Gastrocnemius medialis (tissue), 4 donors: ENCODE measurements at regions not wholly inside any gene's neighbourhood (a gene's known extent, or its start where the extent isn't known, plus 50 kb on each side); places are given as distances from the start of the nearest gene placed in this dataset.

Experiments used
- ATAC-seq, 2 donors: fragments of 150-250 bp; one replicate each; pipeline ENCODE4 v1.9.1; 2016
- DNase-seq, 2 donors: peaks; one replicate each; pipeline ENCODE4 v3.0.0-alpha.2; 2019
- H3K27ac ChIP-seq, 4 donors: fragments of 200-600 bp; sonication (generic); 1 replicate in 1 of 4; 2 replicates in 3 of 4; pipeline ENCODE4 v1.5.1; 2016 to 2018; ENCODE audit warnings: mild to moderate bottlenecking in 2 of 4, moderate library complexity in 1 of 4
- H3K27me3 ChIP-seq, 3 donors: fragments of 200-600 bp; sonication (generic) in 2 of 3; 1 replicate in 1 of 3; 2 replicates in 2 of 3; pipeline versions ENCODE4 v1.5.1 to v1.6.0; 2016 to 2019; ENCODE audit warnings: mild to moderate bottlenecking in 1 of 3, moderate library complexity in 1 of 3
- H3K36me3 ChIP-seq, 2 donors: fragments of 200-600 bp; sonication (generic) in 1 of 2; one replicate each; pipeline ENCODE4 v1.5.1; 2017 to 2018
- H3K4me1 ChIP-seq, 2 donors: fragments of 200-600 bp; sonication (generic) in 1 of 2; one replicate each; pipeline ENCODE4 v1.5.1; 2016 to 2017; ENCODE audit warnings: mild to moderate bottlenecking in 2 of 2
- H3K4me3 ChIP-seq, 4 donors: fragments of 200-600 bp; sonication (generic) in 3 of 4; 1 replicate in 1 of 4; 2 replicates in 3 of 4; pipeline ENCODE4 v1.5.1; 2016 to 2019; ENCODE audit warnings: mild to moderate bottlenecking in 2 of 4
- H3K9me3 ChIP-seq, 3 donors: fragments of 200-600 bp; sonication (generic) in 2 of 3; 1 replicate in 1 of 3; 2 replicates in 2 of 3; pipeline ENCODE4 v1.5.1; 2016 to 2019
- POLR2A ChIP-seq, 2 donors: fragments of 450-650 bp; IDR thresholded peaks; one replicate each; pipeline ENCODE4 v1.6.1; 2017; ENCODE audit warnings: antibody characterized with exemption in 2 of 2, mild to moderate bottlenecking in 2 of 2, moderate library complexity in 2 of 2
- in situ Hi-C, 4 donors: fragments of 200-750 bp; cut with MboI; loops; one replicate each; pipeline versions ENCODE4 v1.15.0 to v1.8.0; 2017; ENCODE audit warnings: low sequenced_read_pairs in 4 of 4
- intact Hi-C: fragments of 100-400 bp; cut with DNase I; formaldehyde crosslinking; loops from one replicate; pipeline ENCODE4 v1.15.1; 2023; ENCODE audit warnings: low total_unique reads
- TF ChIP-seq, protein P1 (sequence below), 5 experiments: fragments of 450-650 bp in 3 of 5; fragments of 200-600 bp in 2 of 5; sonication (generic) in 2 of 5; IDR thresholded peaks in 4 of 5; conservative IDR thresholded peaks in 1 of 5; 1 replicate in 4 of 5; 2 replicates in 1 of 5; pipeline ENCODE4 v1.5.1; 2016 to 2019; ENCODE audit warnings: antibody characterized with exemption in 5 of 5, mild to moderate bottlenecking in 3 of 5, moderate library complexity in 3 of 5

GRCh38 chr16:64440005-64440404, 681.9 kb downstream of the CDH11 start:
- intact Hi-C loops, result no loop called here
- H3K4me3 ChIP-seq, result no peak overlapping the region
- no peak for TF ChIP-seq POLR2A (IDR thresholded peaks at IDR 0.05)
- TF ChIP-seq, protein P1, sequence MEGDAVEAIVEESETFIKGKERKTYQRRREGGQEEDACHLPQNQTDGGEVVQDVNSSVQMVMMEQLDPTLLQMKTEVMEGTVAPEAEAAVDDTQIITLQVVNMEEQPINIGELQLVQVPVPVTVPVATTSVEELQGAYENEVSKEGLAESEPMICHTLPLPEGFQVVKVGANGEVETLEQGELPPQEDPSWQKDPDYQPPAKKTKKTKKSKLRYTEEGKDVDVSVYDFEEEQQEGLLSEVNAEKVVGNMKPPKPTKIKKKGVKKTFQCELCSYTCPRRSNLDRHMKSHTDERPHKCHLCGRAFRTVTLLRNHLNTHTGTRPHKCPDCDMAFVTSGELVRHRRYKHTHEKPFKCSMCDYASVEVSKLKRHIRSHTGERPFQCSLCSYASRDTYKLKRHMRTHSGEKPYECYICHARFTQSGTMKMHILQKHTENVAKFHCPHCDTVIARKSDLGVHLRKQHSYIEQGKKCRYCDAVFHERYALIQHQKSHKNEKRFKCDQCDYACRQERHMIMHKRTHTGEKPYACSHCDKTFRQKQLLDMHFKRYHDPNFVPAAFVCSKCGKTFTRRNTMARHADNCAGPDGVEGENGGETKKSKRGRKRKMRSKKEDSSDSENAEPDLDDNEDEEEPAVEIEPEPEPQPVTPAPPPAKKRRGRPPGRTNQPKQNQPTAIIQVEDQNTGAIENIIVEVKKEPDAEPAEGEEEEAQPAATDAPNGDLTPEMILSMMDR (IDR thresholded peaks at IDR 0.05 in 4 of 5, conservative IDR thresholded peaks at IDR 0.05 in 1 of 5), result no peak
- ATAC-seq (peak in 1 of 2 donors; percentile 27), DNase-seq (no peak)
- in situ Hi-C loops, result no loop called here
- H3K27ac ChIP-seq, result no peak overlapping the region
- peaks cover 4 to 5% of the 10 kb centered on the region in 2 donors for H3K4me1 ChIP-seq
- no peaks in the 10 kb centered on the region for H3K9me3 ChIP-seq
- H3K36me3 ChIP-seq, result no peaks in the 10 kb centered on the region
- H3K27me3 ChIP-seq, result no peaks in the 10 kb centered on the region

- peaks cover 4 to 5% of the 10 kb centered on the region in 2 donors for H3K4me1 ChIP-seq
- no peaks in the 10 kb centered on the region for H3K9me3 ChIP-seq
- no peaks in the 10 kb centered on the region for H3K36me3 ChIP-seq
- no peak for DNase-seq
- no peak overlapping the region for H3K4me3 ChIP-seq
- no peak overlapping the region for H3K27ac ChIP-seq
- intact Hi-C loops (no loop called here), in situ Hi-C loops (no loop called here)
- TF ChIP-seq, protein P1 (IDR thresholded peaks at IDR 0.05 in 4 of 5, conservative IDR thresholded peaks at IDR 0.05 in 1 of 5), result no peak
- no peak for TF ChIP-seq POLR2A (IDR thresholded peaks at IDR 0.05)
- H3K27me3 ChIP-seq, result no peaks in the 10 kb centered on the region
- no peak for ATAC-seq
Observed at GRCh38 chr16:64437706-64438324, 684.0 kb downstream of the CDH11 start.

DNA sequence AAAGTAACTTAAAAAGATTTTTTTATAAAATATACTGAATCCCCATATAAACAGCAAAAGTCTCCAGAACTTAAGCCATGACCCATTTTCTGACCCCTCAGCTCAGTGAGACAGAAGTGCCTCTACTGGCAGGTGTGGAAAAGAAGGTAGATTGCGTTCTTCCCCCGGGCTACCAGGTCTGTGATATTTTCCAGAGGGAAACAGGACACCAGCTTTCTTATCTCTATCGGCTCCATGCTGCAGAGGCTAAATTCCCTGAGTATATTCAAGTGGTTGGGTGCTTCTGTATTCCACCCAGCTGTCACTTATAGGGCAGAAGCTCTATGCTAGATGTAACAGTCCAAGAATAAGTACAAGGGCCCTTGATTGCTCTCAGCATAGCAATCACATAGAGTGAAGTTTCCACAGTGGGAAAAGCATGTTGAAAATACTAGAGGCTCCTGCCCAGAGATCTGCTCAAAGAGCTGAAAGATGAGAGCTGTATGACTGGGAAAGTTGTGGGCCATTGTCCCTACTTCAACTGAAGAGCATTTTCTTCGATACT, 687.3 kb downstream of the CDH11 start:
- Histone ChIP-seq H3K27me3 (no peaks in the 10 kb centered on the region), H3K4me3 (no peak overlapping the region), H3K9me3 (no peaks in the 10 kb centered on the region), H3K36me3 (no peaks in the 10 kb centered on the region), H3K27ac (no peak overlapping the region), H3K4me1 (no peaks in the 10 kb centered on the region)
- intact Hi-C loops (no loop called here), in situ Hi-C loops (no loop called here)
- DNase-seq (no peak), ATAC-seq (no peak)
- no peak for TF ChIP-seq POLR2A (IDR thresholded peaks at IDR 0.05)
- TF ChIP-seq, protein P1 (IDR thresholded peaks at IDR 0.05 in 4 of 5, conservative IDR thresholded peaks at IDR 0.05 in 1 of 5), result no peak

DNA sequence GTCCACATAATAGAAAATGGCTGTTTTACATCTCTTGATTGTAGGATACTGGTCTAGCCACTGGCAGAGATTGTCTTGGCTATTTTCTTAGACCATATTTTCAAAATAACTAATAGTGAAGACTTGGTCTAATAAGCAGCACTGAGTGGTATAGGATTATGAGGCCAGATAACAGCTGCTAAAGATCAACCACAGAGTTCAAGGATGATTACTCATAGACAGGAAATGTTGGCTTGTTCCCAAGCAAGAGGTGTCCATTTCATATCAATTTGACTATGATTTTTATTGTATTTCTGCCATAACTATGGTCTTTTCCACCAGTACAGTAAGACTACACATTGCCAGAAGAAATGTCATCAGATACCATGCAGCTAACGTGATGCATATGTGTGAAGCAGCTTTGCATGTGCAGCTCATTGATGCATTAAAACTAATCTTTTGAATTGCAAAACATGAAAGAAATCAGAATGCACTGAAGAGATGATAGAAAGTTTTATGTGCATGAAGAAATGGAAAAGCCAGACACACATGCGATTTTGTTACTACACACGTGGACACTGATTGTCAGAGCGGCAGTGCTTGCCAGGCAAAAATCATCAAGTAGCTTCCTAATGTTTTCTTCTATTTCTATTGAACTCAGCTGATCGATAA, 693.3 kb downstream of the CDH11 start:
- no peaks in the 10 kb centered on the region for H3K4me1 ChIP-seq
- H3K9me3 ChIP-seq, result no peaks in the 10 kb centered on the region
- H3K27ac ChIP-seq, result no peak overlapping the region
- no peaks in the 10 kb centered on the region for H3K36me3 ChIP-seq
- ATAC-seq (no peak), DNase-seq (no peak)
- TF ChIP-seq, protein P1 (IDR thresholded peaks at IDR 0.05 in 4 of 5, conservative IDR thresholded peaks at IDR 0.05 in 1 of 5), result no peak
- no peak for TF ChIP-seq POLR2A (IDR thresholded peaks at IDR 0.05)
- no peaks in the 10 kb centered on the region for H3K27me3 ChIP-seq
- in situ Hi-C loops, result no loop called here
- intact Hi-C loops, result no loop called here
- H3K4me3 ChIP-seq, result no peak overlapping the region
